ENCODE measurements at regions not wholly inside any gene's neighbourhood (a gene's known extent, or its start where the extent isn't known, plus 50 kb on each side); places are given as distances from the start of the nearest gene placed in this dataset.

- no peak for DNase-seq
Measured at GRCh38 chr5:176734756-176735342, 75.5 kb upstream of the UNC5A start.

- DNase-seq: no peak
Measured at GRCh38 chr5:176735383-176736265, 74.7 kb upstream of the UNC5A start.

GRCh38 chr5:176736301-176736930 is 73.9 kb upstream of the UNC5A start:
- DNase-seq: no peak

GRCh38 chr5:176736931-176737745 is 73.2 kb upstream of the UNC5A start:
- DNase-seq: no peak

- no peak for DNase-seq
Measured at GRCh38 chr5:176737746-176738636, 72.4 kb upstream of the UNC5A start.

GRCh38 chr5:176738637-176739250 is 71.6 kb upstream of the UNC5A start:
- DNase-seq: no peak

GRCh38 chr5:176739461-176740051 is 70.8 kb upstream of the UNC5A start:
- DNase-seq: no peak

GRCh38 chr5:176740131-176740701 is 70.1 kb upstream of the UNC5A start:
- no peak for DNase-seq

GRCh38 chr5:176740702-176741496 is 69.5 kb upstream of the UNC5A start:
- no peak for DNase-seq

- no peak for DNase-seq
Measured at GRCh38 chr5:176741561-176742211, 68.7 kb upstream of the UNC5A start.

- no peak for DNase-seq
Measured at GRCh38 chr5:176742246-176743105, 67.9 kb upstream of the UNC5A start.

GRCh38 chr5:176743136-176743861 is 67.1 kb upstream of the UNC5A start:
- DNase-seq: no peak

- DNase-seq: no peak
Measured at GRCh38 chr5:176743868-176744583, 66.3 kb upstream of the UNC5A start.

GRCh38 chr5:176744584-176744965 is 65.8 kb upstream of the UNC5A start:
- no peak for DNase-seq

- DNase-seq: no peak
Measured at GRCh38 chr5:176747670-176748072, 62.7 kb upstream of the UNC5A start.

GRCh38 chr5:176748073-176748966 is 62.0 kb upstream of the UNC5A start:
- DNase-seq: no peak

Measured in activated CD4-positive, alpha-beta T cell treated with anti-CD3 and anti-CD28 coated beads, Interleukin-2, Interleukin-6, amounts not matched to agents 100 ng/mL and 50 ng/mL, durations not matched to agents 16 hours and 8 hours (primary cell).